ENCODE measurements at regions not wholly inside any gene's neighbourhood (a gene's known extent, or its start where the extent isn't known, plus 50 kb on each side); places are given as distances from the start of the nearest gene placed in this dataset.

- no peak overlapping the region for H3K9ac ChIP-seq (ENCODE audit: insufficient read length)
- no peak for DNase-seq (ENCODE audit: low read depth, low spot score)
- H3K36me3 ChIP-seq (ENCODE audit: insufficient read depth, low read length) = no peaks in the 10 kb centered on the region
- no peaks in the 10 kb centered on the region for H3K9me3 ChIP-seq (ENCODE audit: low read depth, low read length)
- TF ChIP-seq FOXP2 (optimal IDR thresholded peaks at IDR 0.05; ENCODE audit: control extremely low read depth, extremely low read length, insufficient read depth) = no peak
- TF ChIP-seq POLR2AphosphoS5 (IDR thresholded peaks at IDR 0.05; ENCODE audit: borderline replicate concordance, low read depth, low read length) = no peak
- TF ChIP-seq EZH2 (IDR thresholded peaks at IDR 0.05) = no peak
- no peak overlapping the region for H3K4me3 ChIP-seq
- H3K27ac ChIP-seq = no peak overlapping the region
Measured at GRCh38 chr7:46446151-46446550, 525.1 kb upstream of the IGFBP3 start.

DNA sequence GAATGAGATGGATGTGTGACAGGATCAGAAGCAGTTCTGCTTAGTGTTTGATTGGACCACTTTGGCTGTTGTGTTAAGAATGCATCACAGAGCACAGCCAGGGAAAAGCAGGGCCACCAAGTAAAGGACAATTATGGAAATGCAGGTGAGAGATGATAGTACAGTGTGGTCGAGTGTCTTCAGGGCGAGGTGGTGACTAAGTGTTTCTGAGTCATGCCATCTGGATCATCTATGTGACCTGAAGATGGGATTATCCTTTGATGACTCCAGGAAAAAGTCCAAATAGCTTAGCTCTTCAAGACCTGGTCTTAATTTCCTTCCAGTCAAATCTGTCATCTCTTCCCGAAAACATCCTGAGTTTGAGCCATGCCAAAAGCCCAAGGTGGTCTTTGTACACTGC lies 523.2 kb upstream of the IGFBP3 start:
- TF ChIP-seq EZH2 (IDR thresholded peaks at IDR 0.05) (no peak), POLR2AphosphoS5 (IDR thresholded peaks at IDR 0.05; ENCODE audit: borderline replicate concordance, low read depth, low read length) (no peak), FOXP2 (optimal IDR thresholded peaks at IDR 0.05; ENCODE audit: control extremely low read depth, extremely low read length, insufficient read depth) (no peak)

GRCh38 chr7:46440186-46440585 lies 519.1 kb upstream of the IGFBP3 start:
- Histone ChIP-seq H3K9me3 (ENCODE audit: low read depth, low read length) (no peaks in the 10 kb centered on the region), H3K9ac (ENCODE audit: insufficient read length) (no peak overlapping the region), H3K4me3 (no peak overlapping the region), H3K36me3 (ENCODE audit: insufficient read depth, low read length) (no peaks in the 10 kb centered on the region), H3K27ac (no peak overlapping the region)
- no peak for DNase-seq (ENCODE audit: low read depth, low spot score)
- TF ChIP-seq POLR2AphosphoS5 (IDR thresholded peaks at IDR 0.05; ENCODE audit: borderline replicate concordance, low read depth, low read length) = no peak
- TF ChIP-seq FOXP2 (optimal IDR thresholded peaks at IDR 0.05; ENCODE audit: control extremely low read depth, extremely low read length, insufficient read depth) = no peak

More for the DNA sequence above, 523.2 kb upstream of the IGFBP3 start:
- Histone ChIP-seq H3K27ac (no peak overlapping the region), H3K36me3 (ENCODE audit: insufficient read depth, low read length) (no peaks in the 10 kb centered on the region), H3K9me3 (ENCODE audit: low read depth, low read length) (no peaks in the 10 kb centered on the region), H3K9ac (ENCODE audit: insufficient read length) (no peak overlapping the region), H3K4me3 (no peak overlapping the region)
- DNase-seq (ENCODE audit: low read depth, low spot score) = no peak

GRCh38 chr7:46432708-46433107 lies 511.6 kb upstream of the IGFBP3 start:
- no peaks in the 10 kb centered on the region for H3K9me3 ChIP-seq (ENCODE audit: low read depth, low read length)
- no peak for TF ChIP-seq POLR2AphosphoS5 (IDR thresholded peaks at IDR 0.05; ENCODE audit: borderline replicate concordance, low read depth, low read length)
- TF ChIP-seq FOXP2 (optimal IDR thresholded peaks at IDR 0.05; ENCODE audit: control extremely low read depth, extremely low read length, insufficient read depth) = no peak
- TF ChIP-seq EZH2 (IDR thresholded peaks at IDR 0.05) = no peak
- no peak overlapping the region for H3K27ac ChIP-seq
- H3K9ac ChIP-seq (ENCODE audit: insufficient read length) = no peak overlapping the region
- H3K36me3 ChIP-seq (ENCODE audit: insufficient read depth, low read length) = no peaks in the 10 kb centered on the region
- DNase-seq (ENCODE audit: low read depth, low spot score) = no peak
- H3K4me3 ChIP-seq = no peak overlapping the region

DNA sequence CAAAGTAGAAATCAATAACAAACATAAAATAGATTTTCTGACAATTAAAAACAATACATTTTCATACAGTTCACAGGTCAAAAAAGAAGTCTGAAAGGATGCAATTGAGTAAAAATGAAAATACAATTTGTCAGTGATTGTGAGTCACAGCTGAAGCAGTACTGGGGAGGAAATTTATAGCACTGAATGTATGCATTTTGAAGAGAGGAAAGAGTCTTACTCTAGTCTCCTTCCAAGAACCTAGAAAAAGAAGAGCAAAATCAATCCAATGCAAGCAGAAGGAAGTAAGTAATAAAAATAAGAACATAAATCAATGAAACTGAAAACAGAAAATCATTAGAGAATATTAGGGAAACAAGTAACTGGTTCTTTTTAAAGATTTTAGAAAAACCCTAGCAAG lies 507.2 kb upstream of the IGFBP3 start:
- Histone ChIP-seq H3K36me3 (ENCODE audit: insufficient read depth, low read length) (no peaks in the 10 kb centered on the region), H3K9me3 (ENCODE audit: low read depth, low read length) (no peaks in the 10 kb centered on the region), H3K27ac (no peak overlapping the region), H3K4me3 (no peak overlapping the region), H3K9ac (ENCODE audit: insufficient read length) (no peak overlapping the region)
- DNase-seq (ENCODE audit: low read depth, low spot score) = no peak
- TF ChIP-seq FOXP2 (optimal IDR thresholded peaks at IDR 0.05; ENCODE audit: control extremely low read depth, extremely low read length, insufficient read depth) (no peak), EZH2 (IDR thresholded peaks at IDR 0.05) (no peak), POLR2AphosphoS5 (IDR thresholded peaks at IDR 0.05; ENCODE audit: borderline replicate concordance, low read depth, low read length) (no peak)

DNA sequence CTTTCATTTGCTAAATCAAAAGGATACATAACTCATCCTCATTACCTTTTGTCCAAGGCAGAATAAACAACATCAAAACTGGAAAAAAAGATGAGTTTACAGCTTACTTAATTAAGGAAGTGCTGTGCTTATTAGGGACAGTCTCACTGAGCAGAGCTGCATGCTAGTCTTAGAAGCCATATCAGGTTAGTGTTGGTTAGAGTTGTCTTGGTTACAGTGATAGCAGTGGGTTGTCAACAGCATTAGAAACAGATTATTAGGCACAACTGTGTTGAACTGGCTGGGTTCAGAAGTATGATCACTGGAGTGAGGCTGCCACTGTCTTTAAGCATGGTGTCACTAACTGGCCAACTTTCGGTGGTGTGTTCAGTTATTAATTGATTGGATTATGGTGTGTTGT lies 503.9 kb upstream of the IGFBP3 start:
- DNase-seq (ENCODE audit: low read depth, low spot score) = no peak
- Histone ChIP-seq H3K36me3 (ENCODE audit: insufficient read depth, low read length) (no peaks in the 10 kb centered on the region), H3K9me3 (ENCODE audit: low read depth, low read length) (no peaks in the 10 kb centered on the region), H3K27ac (no peak overlapping the region), H3K4me3 (no peak overlapping the region), H3K9ac (ENCODE audit: insufficient read length) (no peak overlapping the region)
- no peak for TF ChIP-seq POLR2AphosphoS5 (IDR thresholded peaks at IDR 0.05; ENCODE audit: borderline replicate concordance, low read depth, low read length)
- no peak for TF ChIP-seq EZH2 (IDR thresholded peaks at IDR 0.05)

- TF ChIP-seq POLR2AphosphoS5 (IDR thresholded peaks at IDR 0.05; ENCODE audit: borderline replicate concordance, low read depth, low read length) (no peak), EZH2 (IDR thresholded peaks at IDR 0.05) (no peak), FOXP2 (optimal IDR thresholded peaks at IDR 0.05; ENCODE audit: control extremely low read depth, extremely low read length, insufficient read depth) (no peak)
- Histone ChIP-seq H3K36me3 (ENCODE audit: insufficient read depth, low read length) (no peaks in the 10 kb centered on the region), H3K4me3 (no peak overlapping the region), H3K9me3 (ENCODE audit: low read depth, low read length) (no peaks in the 10 kb centered on the region), H3K27ac (no peak overlapping the region), H3K9ac (ENCODE audit: insufficient read length) (no peak overlapping the region)
- DNase-seq (ENCODE audit: low read depth, low spot score) = no peak
Measured at GRCh38 chr7:46421441-46422230, 500.6 kb upstream of the IGFBP3 start.

DNA sequence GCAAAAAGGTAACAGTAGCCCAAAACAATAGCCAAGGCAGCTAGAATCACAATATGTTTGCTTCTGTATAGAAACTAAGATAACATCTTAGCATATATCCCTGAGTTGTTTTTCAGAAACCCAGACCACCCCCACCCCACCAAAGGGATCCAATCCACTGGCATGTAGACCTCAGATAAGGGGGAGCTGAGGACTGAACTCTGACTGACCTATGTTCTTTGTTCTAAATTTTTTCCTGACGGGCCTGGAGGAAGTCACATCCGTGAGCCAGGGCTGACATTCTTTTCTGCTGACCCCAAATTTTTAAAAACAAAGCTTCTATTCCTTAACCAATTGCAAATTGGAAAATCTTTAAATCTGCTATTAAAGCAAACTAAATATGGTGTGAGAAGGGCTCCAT lies 493.9 kb upstream of the IGFBP3 start:
- Histone ChIP-seq H3K9me3 (ENCODE audit: low read depth, low read length) (no peaks in the 10 kb centered on the region), H3K4me3 (no peak overlapping the region), H3K36me3 (ENCODE audit: insufficient read depth, low read length) (no peaks in the 10 kb centered on the region), H3K9ac (ENCODE audit: insufficient read length) (no peak overlapping the region), H3K27ac (no peak overlapping the region)
- DNase-seq (ENCODE audit: low read depth, low spot score) = no peak
- TF ChIP-seq POLR2AphosphoS5 (IDR thresholded peaks at IDR 0.05; ENCODE audit: borderline replicate concordance, low read depth, low read length) = no peak
- TF ChIP-seq FOXP2 (optimal IDR thresholded peaks at IDR 0.05; ENCODE audit: control extremely low read depth, extremely low read length, insufficient read depth) = no peak
- TF ChIP-seq EZH2 (IDR thresholded peaks at IDR 0.05) = no peak

DNA sequence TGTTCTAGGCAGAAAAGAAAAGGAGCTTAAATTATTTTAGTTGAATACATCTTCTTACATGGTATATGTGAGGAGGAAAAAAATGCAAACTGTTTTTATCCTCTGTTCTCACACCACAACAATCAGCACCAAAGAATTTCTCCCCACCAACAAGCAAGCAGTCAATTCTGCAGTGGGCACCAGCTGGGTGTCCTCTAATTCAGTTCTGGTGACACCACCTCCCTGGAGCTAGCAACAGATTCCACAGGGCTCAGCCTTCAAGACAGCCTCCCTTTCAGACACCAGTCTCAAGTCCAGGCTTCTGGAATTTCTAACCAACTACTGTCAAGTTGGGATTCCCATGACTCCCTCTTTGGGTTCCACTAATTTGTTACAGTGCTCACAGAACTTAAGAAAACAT lies 490.2 kb upstream of the IGFBP3 start:
- Histone ChIP-seq H3K27ac (no peak overlapping the region), H3K36me3 (ENCODE audit: insufficient read depth, low read length) (no peaks in the 10 kb centered on the region), H3K9ac (ENCODE audit: insufficient read length) (no peak overlapping the region), H3K4me3 (no peak overlapping the region), H3K9me3 (ENCODE audit: low read depth, low read length) (no peaks in the 10 kb centered on the region)
- TF ChIP-seq POLR2AphosphoS5 (IDR thresholded peaks at IDR 0.05; ENCODE audit: borderline replicate concordance, low read depth, low read length) (no peak), FOXP2 (optimal IDR thresholded peaks at IDR 0.05; ENCODE audit: control extremely low read depth, extremely low read length, insufficient read depth) (no peak), EZH2 (IDR thresholded peaks at IDR 0.05) (no peak)
- no peak for DNase-seq (ENCODE audit: low read depth, low spot score)

Measured in SK-N-MC (cell line).